Neural cell (in vitro differentiated cells): ENCODE measurements at regions not wholly inside any gene's neighbourhood (a gene's known extent, or its start where the extent isn't known, plus 50 kb on each side); places are given as distances from the start of the nearest gene placed in this dataset.

Experiments used
- H2AFZ ChIP-seq: fragments of 200-600, 300-800 bp; sonication (generic), shearing (Covaris generic); 2 replicates; pipeline ENCODE4 v1.6.0; 2014; ENCODE audit warnings: low read depth, mild to moderate bottlenecking, antibody characterized with exemption, low read length, moderate library complexity
- H3F3A ChIP-seq: fragments of 200-600 bp; shearing (Covaris generic); 2 replicates; pipeline ENCODE4 v1.6.1; 2016; ENCODE audit warnings: mild to moderate bottlenecking, moderate library complexity, mixed read lengths, antibody characterized with exemption, low read length; ENCODE audit not compliant: insufficient read depth, poor library complexity, severe bottlenecking
- H3K27ac ChIP-seq: fragments of 200-600, 300-800 bp; sonication (generic), shearing (Covaris generic); 2 replicates; pipeline ENCODE4 v1.5.1; 2014; ENCODE audit warnings: mild to moderate bottlenecking, low read length, moderate library complexity
- H3K27me3 ChIP-seq: fragments of 300-800, 200-600 bp; sonication (generic), shearing (Covaris generic); 2 replicates; pipeline ENCODE4 v1.6.0; 2014; ENCODE audit warnings: mild to moderate bottlenecking, low read depth, low read length, moderate library complexity; ENCODE audit not compliant: insufficient read depth
- H3K36me3 ChIP-seq: fragments of 300-800, 200-600 bp; sonication (generic), shearing (Covaris generic); 2 replicates; pipeline ENCODE4 v1.5.1; 2014; ENCODE audit warnings: mild to moderate bottlenecking, antibody characterized with exemption, low read length, moderate library complexity; ENCODE audit not compliant: insufficient read depth
- H3K4me2 ChIP-seq: fragments of 300-800, 200-600 bp; sonication (generic), shearing (Covaris generic); 2 replicates; pipeline ENCODE4 v1.6.0; 2014; ENCODE audit warnings: mild to moderate bottlenecking, low read length
- H3K4me3 ChIP-seq: fragments of 300-800, 200-600 bp; sonication (generic), shearing (Covaris generic); 2 replicates; pipeline ENCODE4 v1.5.1; 2014; ENCODE audit warnings: mild to moderate bottlenecking, low read length, moderate library complexity
- H3K79me2 ChIP-seq: fragments of 200-600 bp; shearing (Covaris generic); replicated peaks from 2 replicates; pipeline ENCODE4 v1.6.0; 2014; ENCODE audit warnings: mild to moderate bottlenecking, low read length, moderate library complexity; ENCODE audit not compliant: insufficient read depth
- H3K9ac ChIP-seq: fragments of 300-800, 200-600 bp; sonication (generic), shearing (Covaris generic); 2 replicates; pipeline ENCODE4 v1.6.1; 2016; ENCODE audit warnings: mild to moderate bottlenecking, low read length, mixed read lengths
- H3K9me2 ChIP-seq: fragments of 200-600 bp; shearing (Covaris generic); 2 replicates; pipeline ENCODE4 v1.6.1; 2016; ENCODE audit warnings: mild to moderate bottlenecking, low read length, mixed read lengths; ENCODE audit not compliant: insufficient read depth
- H3K9me3 ChIP-seq: fragments of 200-600, 300-800 bp; sonication (generic), shearing (Covaris generic); 2 replicates; pipeline ENCODE4 v1.6.1; 2016; ENCODE audit warnings: mild to moderate bottlenecking, mixed run types, low read length, moderate library complexity, mixed read lengths
- H4K20me1 ChIP-seq: fragments of 200-600 bp; shearing (Covaris generic); 2 replicates; pipeline ENCODE4 v1.6.1; 2016; ENCODE audit warnings: mild to moderate bottlenecking, mixed run types; ENCODE audit not compliant: insufficient read depth
- EP300 ChIP-seq: fragments of 450-650 bp; conservative IDR thresholded peaks from 2 replicates; pipeline ENCODE4 v1.6.1; 2014; ENCODE audit warnings: antibody characterized with exemption, mild to moderate bottlenecking, moderate library complexity; ENCODE audit not compliant: poor library complexity, severe bottlenecking
- EZH2 ChIP-seq: fragments of 200-600, 300-800 bp; shearing (Covaris generic), sonication (generic); IDR thresholded peaks from 2 replicates; pipeline ENCODE4 v1.6.1; 2014; ENCODE audit warnings: antibody characterized with exemption, low read length, borderline replicate concordance, mild to moderate bottlenecking; ENCODE audit not compliant: insufficient read depth, poor library complexity, severe bottlenecking
- MXI1 ChIP-seq: fragments of 450-650 bp; conservative IDR thresholded peaks from 2 replicates; pipeline ENCODE4 v1.6.1; 2014; ENCODE audit warnings: antibody characterized with exemption, mild to moderate bottlenecking; ENCODE audit not compliant: poor library complexity, severe bottlenecking
- POLR2AphosphoS5 ChIP-seq: IDR thresholded peaks from 2 replicates; pipeline ENCODE4 v1.6.1; 2012
- RAD21 ChIP-seq: fragments of 450-650 bp; conservative IDR thresholded peaks from 2 replicates; pipeline ENCODE4 v1.6.1; 2014; ENCODE audit warnings: antibody characterized with exemption, mild to moderate bottlenecking, moderate library complexity
- SMC3 ChIP-seq: fragments of 450-650 bp; conservative IDR thresholded peaks from 2 replicates; pipeline ENCODE4 v1.6.1; 2014; ENCODE audit warnings: antibody characterized with exemption, mild to moderate bottlenecking, moderate library complexity; ENCODE audit not compliant: poor library complexity
- TAF1 ChIP-seq: IDR thresholded peaks from 2 replicates; pipeline ENCODE4 v1.6.1; 2012; ENCODE audit warnings: low read depth
- TF ChIP-seq, protein P1 (sequence below): fragments of 450-650 bp; IDR thresholded peaks from 2 replicates; pipeline ENCODE4 v1.5.1; 2014; ENCODE audit warnings: antibody characterized with exemption, mild to moderate bottlenecking, moderate library complexity; ENCODE audit not compliant: poor library complexity, severe bottlenecking
- TF ChIP-seq, protein P2 (sequence below): IDR thresholded peaks from 2 replicates; pipeline ENCODE4 v1.6.1; 2012; ENCODE audit warnings: borderline replicate concordance

DNA sequence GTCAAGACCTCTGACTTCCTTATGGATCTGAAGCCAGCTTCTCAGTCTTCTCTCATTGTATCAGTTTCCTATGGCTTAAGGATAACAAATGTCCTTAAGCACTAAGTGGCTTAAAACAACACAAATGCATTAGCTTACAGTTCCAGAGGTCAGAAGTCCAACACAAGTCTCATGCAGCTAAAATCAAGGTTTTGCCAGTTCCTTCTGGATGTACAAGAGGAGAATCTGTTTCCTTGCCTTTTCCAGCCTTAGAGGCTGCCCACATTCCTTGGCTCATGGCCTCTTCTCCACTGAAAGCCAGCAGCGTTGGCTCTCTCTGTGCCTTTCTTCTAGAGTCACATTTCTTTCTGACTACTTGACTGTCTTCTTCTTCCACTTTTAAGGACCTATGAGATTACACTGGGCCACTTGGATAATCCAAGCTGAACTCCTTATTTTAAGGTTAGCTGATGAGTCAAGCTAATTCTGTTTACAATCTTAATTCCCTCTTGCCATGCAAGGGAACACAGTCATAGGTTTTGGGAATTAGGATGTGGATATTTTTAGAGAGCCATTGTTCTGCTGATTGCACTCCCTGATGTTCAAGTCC is 179.0 kb downstream of the BCAS1 start:
- Histone ChIP-seq H3K27ac (no peak overlapping the region), H3K9ac (no peak overlapping the region), H2AFZ (no peak overlapping the region), H3K36me3 (no peaks in the 10 kb centered on the region), H4K20me1 (no peaks in the 10 kb centered on the region), H3K79me2 (no peaks in the 10 kb centered on the region), H3K27me3 (no peaks in the 10 kb centered on the region), H3K4me3 (no peak overlapping the region), H3K9me2 (no peaks in the 10 kb centered on the region), H3K4me2 (no peak overlapping the region), H3K9me3 (no peaks in the 10 kb centered on the region), H3F3A (no peaks in the 10 kb centered on the region)
- TF ChIP-seq RAD21, result no peak
- no peak for TF ChIP-seq EZH2
- TF ChIP-seq SMC3, result no peak
- TF ChIP-seq, protein P1, sequence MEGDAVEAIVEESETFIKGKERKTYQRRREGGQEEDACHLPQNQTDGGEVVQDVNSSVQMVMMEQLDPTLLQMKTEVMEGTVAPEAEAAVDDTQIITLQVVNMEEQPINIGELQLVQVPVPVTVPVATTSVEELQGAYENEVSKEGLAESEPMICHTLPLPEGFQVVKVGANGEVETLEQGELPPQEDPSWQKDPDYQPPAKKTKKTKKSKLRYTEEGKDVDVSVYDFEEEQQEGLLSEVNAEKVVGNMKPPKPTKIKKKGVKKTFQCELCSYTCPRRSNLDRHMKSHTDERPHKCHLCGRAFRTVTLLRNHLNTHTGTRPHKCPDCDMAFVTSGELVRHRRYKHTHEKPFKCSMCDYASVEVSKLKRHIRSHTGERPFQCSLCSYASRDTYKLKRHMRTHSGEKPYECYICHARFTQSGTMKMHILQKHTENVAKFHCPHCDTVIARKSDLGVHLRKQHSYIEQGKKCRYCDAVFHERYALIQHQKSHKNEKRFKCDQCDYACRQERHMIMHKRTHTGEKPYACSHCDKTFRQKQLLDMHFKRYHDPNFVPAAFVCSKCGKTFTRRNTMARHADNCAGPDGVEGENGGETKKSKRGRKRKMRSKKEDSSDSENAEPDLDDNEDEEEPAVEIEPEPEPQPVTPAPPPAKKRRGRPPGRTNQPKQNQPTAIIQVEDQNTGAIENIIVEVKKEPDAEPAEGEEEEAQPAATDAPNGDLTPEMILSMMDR, result no peak
- TF ChIP-seq EP300, result no peak
- no peak for TF ChIP-seq POLR2AphosphoS5
- TF ChIP-seq, protein P2, sequence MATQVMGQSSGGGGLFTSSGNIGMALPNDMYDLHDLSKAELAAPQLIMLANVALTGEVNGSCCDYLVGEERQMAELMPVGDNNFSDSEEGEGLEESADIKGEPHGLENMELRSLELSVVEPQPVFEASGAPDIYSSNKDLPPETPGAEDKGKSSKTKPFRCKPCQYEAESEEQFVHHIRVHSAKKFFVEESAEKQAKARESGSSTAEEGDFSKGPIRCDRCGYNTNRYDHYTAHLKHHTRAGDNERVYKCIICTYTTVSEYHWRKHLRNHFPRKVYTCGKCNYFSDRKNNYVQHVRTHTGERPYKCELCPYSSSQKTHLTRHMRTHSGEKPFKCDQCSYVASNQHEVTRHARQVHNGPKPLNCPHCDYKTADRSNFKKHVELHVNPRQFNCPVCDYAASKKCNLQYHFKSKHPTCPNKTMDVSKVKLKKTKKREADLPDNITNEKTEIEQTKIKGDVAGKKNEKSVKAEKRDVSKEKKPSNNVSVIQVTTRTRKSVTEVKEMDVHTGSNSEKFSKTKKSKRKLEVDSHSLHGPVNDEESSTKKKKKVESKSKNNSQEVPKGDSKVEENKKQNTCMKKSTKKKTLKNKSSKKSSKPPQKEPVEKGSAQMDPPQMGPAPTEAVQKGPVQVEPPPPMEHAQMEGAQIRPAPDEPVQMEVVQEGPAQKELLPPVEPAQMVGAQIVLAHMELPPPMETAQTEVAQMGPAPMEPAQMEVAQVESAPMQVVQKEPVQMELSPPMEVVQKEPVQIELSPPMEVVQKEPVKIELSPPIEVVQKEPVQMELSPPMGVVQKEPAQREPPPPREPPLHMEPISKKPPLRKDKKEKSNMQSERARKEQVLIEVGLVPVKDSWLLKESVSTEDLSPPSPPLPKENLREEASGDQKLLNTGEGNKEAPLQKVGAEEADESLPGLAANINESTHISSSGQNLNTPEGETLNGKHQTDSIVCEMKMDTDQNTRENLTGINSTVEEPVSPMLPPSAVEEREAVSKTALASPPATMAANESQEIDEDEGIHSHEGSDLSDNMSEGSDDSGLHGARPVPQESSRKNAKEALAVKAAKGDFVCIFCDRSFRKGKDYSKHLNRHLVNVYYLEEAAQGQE, result no peak
- TF ChIP-seq TAF1, result no peak
- no peak for TF ChIP-seq MXI1

DNA sequence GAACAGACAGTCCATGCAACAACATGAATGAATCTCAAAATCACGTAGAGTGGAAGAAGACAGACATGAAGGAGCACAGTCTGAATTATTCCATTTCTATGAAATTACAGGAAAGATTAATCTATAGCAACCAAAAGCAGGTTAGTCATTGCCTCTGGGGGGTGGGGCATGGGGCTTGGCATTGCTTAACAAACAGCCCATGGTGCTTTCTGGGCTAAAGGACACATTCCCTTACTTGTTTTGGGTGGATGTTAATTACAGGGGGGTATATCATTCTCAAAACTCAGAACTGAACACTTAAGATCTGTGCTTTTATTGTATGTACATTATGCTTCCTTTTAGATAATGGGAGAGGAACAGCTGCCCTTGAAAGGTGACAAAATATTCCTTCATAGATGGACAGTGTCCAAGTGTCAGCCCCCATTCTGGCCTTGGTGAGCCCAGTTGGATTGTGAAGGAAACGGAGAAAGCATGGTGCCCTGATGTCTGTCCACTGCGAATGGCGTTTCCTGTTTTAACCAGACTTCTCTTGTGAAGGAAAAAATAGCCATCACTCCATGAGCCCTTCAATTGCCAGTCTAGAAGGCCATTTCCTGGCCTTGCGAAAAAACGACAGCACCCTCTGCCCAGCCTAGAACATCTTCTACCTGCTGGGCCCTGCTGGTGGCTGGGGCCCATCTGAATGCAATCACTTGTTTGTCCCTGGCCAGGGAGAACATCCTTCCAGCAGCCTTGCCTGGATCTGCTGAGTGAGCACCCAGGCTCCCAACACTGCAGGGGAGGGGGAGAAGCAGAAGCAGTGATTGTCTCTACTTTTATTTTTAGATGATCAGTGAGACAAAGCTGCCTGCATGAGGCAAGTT is 179.7 kb downstream of the BCAS1 start:
- H3K4me3 ChIP-seq, result no peak overlapping the region
- no peaks in the 10 kb centered on the region for H3F3A ChIP-seq
- no peak overlapping the region for H3K27ac ChIP-seq
- TF ChIP-seq MXI1, result no peak
- H3K9me2 ChIP-seq, result no peaks in the 10 kb centered on the region
- no peaks in the 10 kb centered on the region for H3K9me3 ChIP-seq
- no peaks in the 10 kb centered on the region for H4K20me1 ChIP-seq
- H3K36me3 ChIP-seq, result no peaks in the 10 kb centered on the region
- no peak overlapping the region for H2AFZ ChIP-seq
- no peaks in the 10 kb centered on the region for H3K27me3 ChIP-seq
- H3K79me2 ChIP-seq, result no peaks in the 10 kb centered on the region
- no peak overlapping the region for H3K9ac ChIP-seq
- no peak overlapping the region for H3K4me2 ChIP-seq
